ENCODE measurements at regions not wholly inside any gene's neighbourhood (a gene's known extent, or its start where the extent isn't known, plus 50 kb on each side); places are given as distances from the start of the nearest gene placed in this dataset.

GRCh38 chr2:45260946-45261345 lies 251.7 kb upstream of the SIX2 start:
- TF ChIP-seq CTCF (IDR thresholded peaks at IDR 0.05) (no peak), POLR2AphosphoS5 (IDR thresholded peaks at IDR 0.05) (no peak)

Measured in suprapubic skin (tissue), 3 donors.